Fibroblast of peridontal ligament (primary cell): ENCODE measurements at regions not wholly inside any gene's neighbourhood (a gene's known extent, or its start where the extent isn't known, plus 50 kb on each side); places are given as distances from the start of the nearest gene placed in this dataset.
"Not testable (repeated sequence)": the region's sequence is repeated elsewhere in the genome, so short reads cannot be mapped to it uniquely, and the experiment has no call there.

ENCODE experiments used
- DNase-seq: peaks from one replicate; pipeline ENCODE4 v3.0.0-alpha.2; 2010; ENCODE audit errors: extremely low read depth

- peak; percentile 16 for DNase-seq
Measured at GRCh38 chr5:58022055-58022454, 437.8 kb downstream of the PLK2 start.

GRCh38 chr5:58021466-58021865, 438.4 kb downstream of the PLK2 start:
- DNase-seq: no peak

GRCh38 chr5:58019614-58020013, 440.3 kb downstream of the PLK2 start:
- peak; percentile 49 for DNase-seq

GRCh38 chr5:58018016-58018415, 441.9 kb downstream of the PLK2 start:
- no peak for DNase-seq

GRCh38 chr5:58016877-58017276, 443.0 kb downstream of the PLK2 start:
- no peak for DNase-seq

- DNase-seq: peak; percentile 20
Measured at GRCh38 chr5:58016358-58016757, 443.5 kb downstream of the PLK2 start.

- no peak for DNase-seq
Measured at GRCh38 chr5:58015175-58015574, 444.7 kb downstream of the PLK2 start.

GRCh38 chr5:58013542-58014258, 446.2 kb downstream of the PLK2 start:
- DNase-seq: no peak

- no peak for DNase-seq
Measured at GRCh38 chr5:58012801-58013315, 447.0 kb downstream of the PLK2 start.

- DNase-seq: no peak
Measured at GRCh38 chr5:58012102-58012501, 447.8 kb downstream of the PLK2 start.

GRCh38 chr5:58011301-58011700, 448.6 kb downstream of the PLK2 start:
- no peak for DNase-seq

GRCh38 chr5:58009754-58010153, 450.1 kb downstream of the PLK2 start:
- no peak for DNase-seq

GRCh38 chr5:58002323-58002722, 457.6 kb downstream of the PLK2 start:
- DNase-seq: no peak

GRCh38 chr5:57993866-57994265, 466.0 kb downstream of the PLK2 start:
- DNase-seq: no peak

GRCh38 chr5:57989378-57989777, 470.5 kb downstream of the PLK2 start:
- no peak for DNase-seq

GRCh38 chr5:57988813-57989212, 471.1 kb downstream of the PLK2 start:
- DNase-seq: no peak

- DNase-seq: peak; percentile 26
Measured at GRCh38 chr5:57987552-57987951, 472.3 kb downstream of the PLK2 start.

GRCh38 chr5:57986761-57987341, 473.0 kb downstream of the PLK2 start:
- DNase-seq: peak; percentile 55

- no peak for DNase-seq
Measured at GRCh38 chr5:57983426-57983825, 476.5 kb downstream of the PLK2 start.

GRCh38 chr5:57979671-57980070, 480.2 kb downstream of the PLK2 start:
- no peak for DNase-seq

- DNase-seq: no peak
Measured at GRCh38 chr5:57976506-57976905, 483.4 kb downstream of the PLK2 start.

GRCh38 chr5:57972099-57972498, 487.8 kb downstream of the PLK2 start:
- DNase-seq: not testable (repeated sequence)

GRCh38 chr5:57960569-57960968, 478.0 kb upstream of the ACTBL2 start:
- no peak for DNase-seq
